ENCODE measurements at regions not wholly inside any gene's neighbourhood (a gene's known extent, or its start where the extent isn't known, plus 50 kb on each side); places are given as distances from the start of the nearest gene placed in this dataset.
"Not testable (repeated sequence)": the region's sequence is repeated elsewhere in the genome, so short reads cannot be mapped to it uniquely, and the experiment has no call there.

DNA sequence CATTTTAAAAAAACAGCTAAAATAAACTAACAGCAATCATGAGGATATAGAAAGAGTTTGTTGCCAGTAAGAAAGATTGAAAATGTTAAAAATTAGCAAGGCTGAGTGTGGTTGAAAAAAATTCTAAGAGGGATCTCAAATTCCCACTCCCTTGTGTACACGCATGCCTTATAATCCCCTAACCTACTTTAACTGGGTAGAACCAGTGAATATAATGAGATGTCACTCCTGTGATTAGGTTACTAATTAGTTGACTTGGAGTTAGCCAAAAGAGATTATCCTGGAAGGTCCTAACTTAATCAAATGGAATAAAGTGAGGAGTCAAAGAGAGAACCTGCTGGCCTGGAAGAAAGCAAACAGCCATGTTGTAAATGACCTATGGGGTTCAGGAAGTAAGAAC lies 286.0 kb upstream of the TGFBR2 start:
- H3K36me3 ChIP-seq (ENCODE audit: insufficient read depth, low read length), result peaks cover 19% of the 10 kb centered on the region
- H3K4me1 ChIP-seq (ENCODE audit: control insufficient read depth, insufficient read depth, low read length, unreplicated experiment), result peaks cover 21% of the 10 kb centered on the region
- H3K27me3 ChIP-seq (ENCODE audit: insufficient read depth, low read length), result no peaks in the 10 kb centered on the region
- no peak overlapping the region for H3K4me3 ChIP-seq (ENCODE audit: low read depth, low read length)
- H3K27ac ChIP-seq (ENCODE audit: low read depth, low read length), result no peak overlapping the region
- H2AFZ ChIP-seq (ENCODE audit: low read length, unreplicated experiment), result no peak overlapping the region
- H3K79me2 ChIP-seq (ENCODE audit: control insufficient read depth, insufficient read depth, low read length, unreplicated experiment), result no peaks in the 10 kb centered on the region

DNA sequence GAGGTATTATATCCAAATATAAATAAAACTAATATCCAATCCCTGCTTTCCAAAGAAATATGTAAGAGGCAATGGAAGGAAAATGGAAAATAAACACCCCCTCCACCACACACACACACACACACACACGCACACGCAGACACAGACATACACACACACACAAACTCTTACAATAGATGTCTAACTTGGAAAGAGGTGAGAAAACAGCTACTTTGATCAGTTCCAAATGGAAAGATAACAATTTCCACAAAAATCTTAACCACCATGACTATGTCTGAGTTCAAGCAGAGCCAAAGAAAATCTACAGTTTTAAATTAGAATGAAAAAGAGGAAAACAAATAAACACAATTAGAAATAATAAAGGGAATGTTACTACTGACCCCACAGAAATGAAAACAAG lies 285.3 kb upstream of the TGFBR2 start:
- Histone ChIP-seq H3K4me1 (ENCODE audit: control insufficient read depth, insufficient read depth, low read length, unreplicated experiment) (peaks cover 21% of the 10 kb centered on the region), H3K27ac (ENCODE audit: low read depth, low read length) (no peak overlapping the region), H3K4me3 (ENCODE audit: low read depth, low read length) (no peak overlapping the region), H2AFZ (ENCODE audit: low read length, unreplicated experiment) (no peak overlapping the region), H3K27me3 (ENCODE audit: insufficient read depth, low read length) (no peaks in the 10 kb centered on the region), H3K79me2 (ENCODE audit: control insufficient read depth, insufficient read depth, low read length, unreplicated experiment) (no peaks in the 10 kb centered on the region), H3K36me3 (ENCODE audit: insufficient read depth, low read length) (peaks cover 19% of the 10 kb centered on the region)

DNA sequence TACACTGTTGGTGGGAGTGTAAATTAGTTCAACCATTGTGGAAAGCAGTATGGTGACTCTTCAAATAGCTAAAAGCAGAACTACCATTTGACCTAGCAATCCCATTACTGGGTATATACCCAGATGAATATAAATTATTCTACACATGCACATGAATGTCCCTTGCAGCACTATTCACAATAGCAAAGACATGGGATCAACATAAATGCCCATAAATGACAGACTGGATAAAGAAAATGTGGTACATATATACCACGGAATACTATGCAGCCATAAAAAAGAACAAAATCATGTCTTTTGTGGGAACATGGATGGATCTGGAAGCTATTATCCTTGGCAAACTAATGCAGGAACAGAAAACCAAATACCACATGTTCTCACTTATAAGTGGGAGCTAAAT lies 282.8 kb upstream of the TGFBR2 start:
- not testable (repeated sequence) for H3K27ac ChIP-seq (ENCODE audit: low read depth, low read length); H3K79me2 ChIP-seq (ENCODE audit: control insufficient read depth, insufficient read depth, low read length, unreplicated experiment); H3K36me3 ChIP-seq (ENCODE audit: insufficient read depth, low read length); H3K27me3 ChIP-seq (ENCODE audit: insufficient read depth, low read length); H3K4me3 ChIP-seq (ENCODE audit: low read depth, low read length); H2AFZ ChIP-seq (ENCODE audit: low read length, unreplicated experiment)
- peaks cover 23% of the 10 kb centered on the region for H3K4me1 ChIP-seq (ENCODE audit: control insufficient read depth, insufficient read depth, low read length, unreplicated experiment)

DNA sequence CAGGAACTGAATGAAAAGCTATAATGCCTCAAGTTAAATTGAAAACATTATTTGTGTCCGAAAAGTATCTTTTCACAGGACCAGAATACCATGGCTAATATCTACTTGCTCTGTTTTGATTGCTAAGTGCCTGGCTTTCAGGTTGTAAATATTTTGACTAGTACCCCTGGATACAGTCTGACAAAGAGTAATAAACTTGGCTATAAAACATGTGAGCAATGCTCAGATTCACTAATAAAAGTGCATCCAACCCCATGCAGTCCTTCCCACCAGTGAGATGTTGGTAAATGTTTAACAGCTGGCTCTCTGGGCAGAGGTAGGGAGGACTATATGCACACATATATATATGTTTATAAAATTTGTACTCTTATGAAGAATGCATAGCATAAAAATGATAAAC lies 281.8 kb upstream of the TGFBR2 start:
- no peak overlapping the region for H3K4me3 ChIP-seq (ENCODE audit: low read depth, low read length)
- no peak overlapping the region for H2AFZ ChIP-seq (ENCODE audit: low read length, unreplicated experiment)
- no peak overlapping the region for H3K27ac ChIP-seq (ENCODE audit: low read depth, low read length)
- no peaks in the 10 kb centered on the region for H3K27me3 ChIP-seq (ENCODE audit: insufficient read depth, low read length)
- no peaks in the 10 kb centered on the region for H3K79me2 ChIP-seq (ENCODE audit: control insufficient read depth, insufficient read depth, low read length, unreplicated experiment)
- no peaks in the 10 kb centered on the region for H3K36me3 ChIP-seq (ENCODE audit: insufficient read depth, low read length)
- peaks cover 17% of the 10 kb centered on the region for H3K4me1 ChIP-seq (ENCODE audit: control insufficient read depth, insufficient read depth, low read length, unreplicated experiment)

DNA sequence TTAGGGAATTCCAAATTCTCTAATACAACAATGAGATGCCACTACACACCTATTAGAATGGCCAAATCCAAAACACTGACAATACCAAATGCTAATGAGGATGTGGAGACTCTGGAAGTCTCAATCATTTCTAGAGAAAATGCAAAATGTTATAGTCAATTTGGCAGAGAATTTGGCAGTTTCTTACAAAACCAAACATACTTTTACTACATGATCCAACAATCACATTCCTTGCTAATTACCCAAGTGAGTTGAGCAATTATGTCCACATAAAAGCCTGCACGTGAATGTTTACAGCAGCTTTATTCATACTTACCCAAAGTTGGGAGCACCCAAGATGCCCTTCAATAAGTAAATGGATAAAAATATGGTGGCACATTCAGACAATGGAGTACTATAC lies 278.4 kb upstream of the TGFBR2 start:
- H3K4me3 ChIP-seq (ENCODE audit: low read depth, low read length); H2AFZ ChIP-seq (ENCODE audit: low read length, unreplicated experiment); H3K27ac ChIP-seq (ENCODE audit: low read depth, low read length); H3K79me2 ChIP-seq (ENCODE audit: control insufficient read depth, insufficient read depth, low read length, unreplicated experiment); H3K27me3 ChIP-seq (ENCODE audit: insufficient read depth, low read length); H3K36me3 ChIP-seq (ENCODE audit: insufficient read depth, low read length): not testable (repeated sequence)
- peaks cover 24% of the 10 kb centered on the region for H3K4me1 ChIP-seq (ENCODE audit: control insufficient read depth, insufficient read depth, low read length, unreplicated experiment)

DNA sequence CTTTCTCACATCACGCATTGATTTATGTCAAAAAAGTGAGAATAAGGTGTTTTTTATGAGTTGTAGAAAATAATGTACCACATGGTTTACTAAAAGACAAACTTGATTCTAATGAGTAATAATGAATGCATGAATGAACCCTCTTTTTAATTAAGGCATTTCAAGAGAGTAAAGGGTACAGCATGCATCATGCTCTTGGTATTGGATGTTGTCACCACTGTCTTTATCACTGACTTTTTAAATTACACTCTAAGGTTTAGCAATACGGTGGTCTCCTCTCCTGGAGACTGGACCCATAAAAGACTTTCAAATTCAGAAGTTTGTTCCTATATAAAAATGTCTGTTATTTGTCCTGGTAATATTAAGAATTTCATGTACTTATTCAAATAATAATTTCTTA lies 277.5 kb upstream of the TGFBR2 start:
- H3K27me3 ChIP-seq (ENCODE audit: insufficient read depth, low read length); H3K27ac ChIP-seq (ENCODE audit: low read depth, low read length); H2AFZ ChIP-seq (ENCODE audit: low read length, unreplicated experiment); H3K36me3 ChIP-seq (ENCODE audit: insufficient read depth, low read length); H3K79me2 ChIP-seq (ENCODE audit: control insufficient read depth, insufficient read depth, low read length, unreplicated experiment); H3K4me3 ChIP-seq (ENCODE audit: low read depth, low read length): not testable (repeated sequence)
- H3K4me1 ChIP-seq (ENCODE audit: control insufficient read depth, insufficient read depth, low read length, unreplicated experiment), result peaks cover 24% of the 10 kb centered on the region

DNA sequence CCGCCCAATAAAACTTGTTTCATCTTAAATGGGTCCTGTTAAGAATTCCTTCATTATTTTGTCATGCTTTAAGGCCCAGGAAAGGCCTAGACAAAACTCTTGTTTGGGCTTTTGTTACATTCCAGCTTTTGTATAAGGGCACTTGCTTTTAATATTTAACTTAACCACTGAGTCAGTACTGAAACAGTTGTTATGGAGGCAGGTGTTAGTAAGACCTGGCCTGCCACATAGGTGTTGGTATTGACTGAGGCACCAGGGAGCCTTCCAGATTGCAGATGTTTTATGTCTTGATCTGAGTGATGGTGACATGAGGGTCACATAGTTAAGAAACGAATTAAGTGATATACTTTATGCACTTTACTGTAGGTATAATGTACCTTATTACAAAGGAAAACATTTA lies 274.9 kb upstream of the TGFBR2 start:
- Histone ChIP-seq H3K4me1 (ENCODE audit: control insufficient read depth, insufficient read depth, low read length, unreplicated experiment) (peaks cover 20% of the 10 kb centered on the region), H3K27ac (ENCODE audit: low read depth, low read length) (no peak overlapping the region), H3K36me3 (ENCODE audit: insufficient read depth, low read length) (no peaks in the 10 kb centered on the region), H2AFZ (ENCODE audit: low read length, unreplicated experiment) (no peak overlapping the region), H3K79me2 (ENCODE audit: control insufficient read depth, insufficient read depth, low read length, unreplicated experiment) (no peaks in the 10 kb centered on the region), H3K4me3 (ENCODE audit: low read depth, low read length) (no peak overlapping the region), H3K27me3 (ENCODE audit: insufficient read depth, low read length) (no peaks in the 10 kb centered on the region)

DNA sequence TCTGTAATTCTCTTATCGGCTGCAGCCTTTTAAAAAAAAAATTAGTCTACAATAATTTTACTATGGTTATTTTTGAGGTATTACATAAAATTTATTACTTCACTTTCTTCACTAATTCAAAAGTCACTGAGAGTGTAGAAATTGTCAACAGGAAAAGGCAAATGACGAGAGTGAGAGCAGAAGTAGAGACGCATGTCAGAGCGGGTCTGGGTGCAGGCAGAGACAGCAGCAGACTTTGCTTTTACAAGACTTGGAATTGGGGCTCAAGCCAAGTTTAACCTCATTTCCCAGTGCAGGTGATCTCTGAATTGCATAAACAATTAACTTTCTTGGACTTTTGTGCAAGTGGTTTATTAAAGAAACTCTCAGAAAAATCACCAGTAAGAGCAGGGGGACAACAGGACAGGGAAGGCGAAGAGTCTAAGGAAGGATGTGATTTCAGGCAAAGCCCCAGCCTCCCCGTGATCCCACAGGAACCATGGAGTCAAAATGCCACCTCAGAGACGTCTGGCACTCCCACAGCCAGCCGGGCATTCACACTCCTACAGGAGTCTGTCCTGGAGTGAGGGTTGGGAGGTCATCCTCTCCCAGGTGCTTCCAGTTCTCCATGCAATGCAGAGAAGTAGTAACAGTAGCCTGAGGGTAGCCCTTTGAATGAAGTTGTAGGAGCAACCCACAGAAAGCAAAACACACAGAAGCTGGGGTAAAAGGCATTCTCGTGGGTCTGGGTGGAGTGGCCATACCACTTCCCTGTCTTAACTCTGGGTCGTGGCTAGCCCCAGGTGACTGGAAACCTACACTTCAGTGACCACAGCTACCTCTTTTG lies 274.0 kb upstream of the TGFBR2 start:
- no peaks in the 10 kb centered on the region for H3K27me3 ChIP-seq (ENCODE audit: insufficient read depth, low read length)
- no peak overlapping the region for H3K27ac ChIP-seq (ENCODE audit: low read depth, low read length)
- H3K79me2 ChIP-seq (ENCODE audit: control insufficient read depth, insufficient read depth, low read length, unreplicated experiment), result no peaks in the 10 kb centered on the region
- no peaks in the 10 kb centered on the region for H3K36me3 ChIP-seq (ENCODE audit: insufficient read depth, low read length)
- peaks cover 19% of the 10 kb centered on the region for H3K4me1 ChIP-seq (ENCODE audit: control insufficient read depth, insufficient read depth, low read length, unreplicated experiment)
- H3K4me3 ChIP-seq (ENCODE audit: low read depth, low read length), result no peak overlapping the region
- no peak overlapping the region for H2AFZ ChIP-seq (ENCODE audit: low read length, unreplicated experiment)

DNA sequence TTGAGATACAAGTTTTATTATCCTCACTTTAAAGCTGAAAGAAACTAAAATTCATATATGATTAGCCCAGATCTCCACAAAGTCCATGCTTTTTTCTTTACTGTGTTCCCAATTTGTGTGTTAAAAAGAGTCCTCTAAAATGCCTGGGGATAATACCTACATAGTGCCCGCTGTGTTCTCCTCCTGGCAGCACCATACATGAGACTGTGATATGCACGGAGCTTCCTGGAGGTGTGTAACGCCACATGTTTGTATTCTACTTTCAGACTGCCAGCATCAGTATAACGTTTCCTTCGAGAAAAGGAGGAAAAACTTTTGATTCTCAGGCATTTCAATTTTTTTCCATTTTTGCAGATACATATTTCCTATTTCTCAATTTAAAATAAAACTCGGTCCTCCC lies 273.3 kb upstream of the TGFBR2 start:
- H3K4me1 ChIP-seq (ENCODE audit: control insufficient read depth, insufficient read depth, low read length, unreplicated experiment), result peaks cover 19% of the 10 kb centered on the region
- no peaks in the 10 kb centered on the region for H3K27me3 ChIP-seq (ENCODE audit: insufficient read depth, low read length)
- H3K4me3 ChIP-seq (ENCODE audit: low read depth, low read length), result no peak overlapping the region
- H2AFZ ChIP-seq (ENCODE audit: low read length, unreplicated experiment), result peak overlapping the region; percentile 26
- H3K79me2 ChIP-seq (ENCODE audit: control insufficient read depth, insufficient read depth, low read length, unreplicated experiment), result no peaks in the 10 kb centered on the region
- no peaks in the 10 kb centered on the region for H3K36me3 ChIP-seq (ENCODE audit: insufficient read depth, low read length)
- no peak overlapping the region; the same call in 1 of the 2 replicates for H3K27ac ChIP-seq (ENCODE audit: low read depth, low read length)

DNA sequence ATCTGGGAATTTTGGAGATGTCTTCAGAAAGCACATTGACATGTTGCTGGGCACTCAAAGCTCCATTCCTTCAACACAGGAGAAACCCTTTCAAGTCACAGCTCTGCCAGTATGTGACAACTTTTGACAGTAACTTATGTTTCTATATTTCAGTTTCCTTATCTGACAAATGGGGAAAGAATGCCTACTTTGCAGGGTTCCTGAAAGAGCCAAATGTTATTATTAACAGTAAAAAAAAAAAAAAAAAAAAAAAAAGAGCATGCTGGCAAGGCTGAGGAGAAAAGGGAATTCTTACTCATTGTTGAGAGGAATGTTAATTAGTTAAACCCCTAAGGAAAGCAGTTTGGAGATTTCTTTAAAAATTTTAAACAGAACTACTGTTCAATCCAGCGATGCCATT lies 272.5 kb upstream of the TGFBR2 start:
- Histone ChIP-seq H3K27ac (ENCODE audit: low read depth, low read length) (peak overlapping the region; percentile 25; the same call in 1 of the 2 replicates), H3K4me1 (ENCODE audit: control insufficient read depth, insufficient read depth, low read length, unreplicated experiment) (peaks cover 19% of the 10 kb centered on the region), H3K36me3 (ENCODE audit: insufficient read depth, low read length) (no peaks in the 10 kb centered on the region), H2AFZ (ENCODE audit: low read length, unreplicated experiment) (no peak overlapping the region), H3K27me3 (ENCODE audit: insufficient read depth, low read length) (no peaks in the 10 kb centered on the region), H3K79me2 (ENCODE audit: control insufficient read depth, insufficient read depth, low read length, unreplicated experiment) (no peaks in the 10 kb centered on the region), H3K4me3 (ENCODE audit: low read depth, low read length) (no peak overlapping the region)

DNA sequence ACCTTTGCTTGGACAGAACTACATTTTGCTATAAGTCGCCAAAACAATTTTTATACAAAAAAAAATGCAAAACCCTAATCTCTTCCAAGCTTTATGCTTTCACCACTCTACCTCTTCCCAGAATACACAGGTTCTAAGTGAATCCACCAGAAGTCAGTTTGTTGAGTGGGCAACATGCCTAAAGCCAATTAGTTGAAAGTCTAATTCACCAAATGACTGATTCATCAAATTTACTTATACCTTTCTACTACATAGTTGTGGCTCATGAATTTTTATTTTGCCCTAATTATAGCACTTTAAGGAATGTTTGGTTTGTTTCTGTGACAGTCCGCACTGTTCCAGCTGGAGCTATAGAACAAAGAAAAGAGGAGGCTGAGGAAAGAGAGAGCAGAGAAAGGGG lies 265.9 kb upstream of the TGFBR2 start:
- H3K79me2 ChIP-seq (ENCODE audit: control insufficient read depth, insufficient read depth, low read length, unreplicated experiment), result no peaks in the 10 kb centered on the region
- H3K4me3 ChIP-seq (ENCODE audit: low read depth, low read length), result no peak overlapping the region
- H3K4me1 ChIP-seq (ENCODE audit: control insufficient read depth, insufficient read depth, low read length, unreplicated experiment), result peaks cover 42% of the 10 kb centered on the region
- no peaks in the 10 kb centered on the region for H3K36me3 ChIP-seq (ENCODE audit: insufficient read depth, low read length)
- peak overlapping the region; percentile 97; the same call in 1 of the 2 replicates for H3K27ac ChIP-seq (ENCODE audit: low read depth, low read length)
- H3K27me3 ChIP-seq (ENCODE audit: insufficient read depth, low read length), result no peaks in the 10 kb centered on the region
- peak overlapping the region; percentile 34 for H2AFZ ChIP-seq (ENCODE audit: low read length, unreplicated experiment)
